HG02678 (cell line): ENCODE measurements at regions not wholly inside any gene's neighbourhood (a gene's known extent, or its start where the extent isn't known, plus 50 kb on each side); places are given as distances from the start of the nearest gene placed in this dataset.
"Not testable (repeated sequence)": the region's sequence is repeated elsewhere in the genome, so short reads cannot be mapped to it uniquely, and the experiment has no call there.

Source experiments
- ATAC-seq: cut with Tn5 transposase; IDR thresholded peaks from one replicate; pipeline ENCODE4 v1.9.1; 2021; ENCODE audit warnings: mild to moderate bottlenecking, moderate library complexity; ENCODE audit not compliant: unreplicated experiment

DNA sequence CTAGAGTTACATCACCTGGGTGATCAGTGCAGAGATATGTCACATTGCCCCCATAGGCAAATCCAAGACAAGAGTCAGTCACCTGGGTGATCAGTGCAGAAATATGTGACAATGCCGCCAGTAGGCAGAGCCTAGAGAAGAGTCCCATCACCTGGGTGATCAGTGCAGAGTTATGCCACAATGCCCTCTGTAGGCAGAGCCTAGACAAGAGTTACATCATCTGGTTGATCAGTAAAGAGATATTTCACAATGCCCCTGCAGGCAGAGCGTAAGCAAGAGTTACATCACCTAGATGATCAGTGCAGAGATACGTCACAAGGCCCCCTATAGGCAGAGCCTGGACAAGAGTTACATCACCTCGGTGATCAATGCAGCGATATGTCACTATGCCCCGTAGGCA, 63.3 kb upstream of the FRG2B start:
- not testable (repeated sequence) for ATAC-seq

GRCh38 chr10:133688441-133688912, 61.9 kb upstream of the FRG2B start:
- ATAC-seq, result peak; percentile 23

DNA sequence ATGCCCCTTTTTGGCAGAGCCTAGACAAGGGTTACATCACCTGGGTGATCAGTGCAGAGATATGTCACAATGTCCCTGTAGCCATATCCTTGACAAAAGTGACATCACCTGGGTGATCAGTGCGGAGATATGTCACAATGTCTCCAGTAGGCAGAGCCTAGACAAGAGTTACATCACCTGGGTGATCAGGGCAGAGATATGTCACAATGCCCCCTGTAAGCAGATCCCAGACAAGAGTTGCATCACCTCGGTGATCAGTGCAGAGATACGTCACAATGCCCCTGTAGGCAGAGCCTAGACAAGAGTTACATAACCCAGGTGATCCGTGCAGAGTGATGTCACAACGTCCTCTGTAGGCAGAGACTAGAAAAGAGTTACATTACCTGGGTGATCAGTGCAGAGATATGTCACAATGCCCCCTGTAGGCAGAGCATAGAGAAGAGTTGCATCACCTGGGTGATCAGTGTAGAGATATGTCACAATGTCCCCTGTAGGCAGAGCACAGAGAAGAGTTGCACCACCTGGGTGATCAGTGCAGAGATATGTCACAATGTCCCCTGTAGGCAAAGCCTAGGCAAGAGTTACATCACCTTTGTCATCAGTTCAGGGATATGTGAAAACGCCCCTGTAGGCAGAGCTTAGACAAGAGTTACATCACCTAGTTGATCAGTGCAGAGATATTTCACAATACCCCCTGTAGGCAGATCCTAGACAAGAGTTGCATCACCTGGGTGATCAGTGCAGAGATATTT, 61.3 kb upstream of the FRG2B start:
- peak; percentile 58 for ATAC-seq

DNA sequence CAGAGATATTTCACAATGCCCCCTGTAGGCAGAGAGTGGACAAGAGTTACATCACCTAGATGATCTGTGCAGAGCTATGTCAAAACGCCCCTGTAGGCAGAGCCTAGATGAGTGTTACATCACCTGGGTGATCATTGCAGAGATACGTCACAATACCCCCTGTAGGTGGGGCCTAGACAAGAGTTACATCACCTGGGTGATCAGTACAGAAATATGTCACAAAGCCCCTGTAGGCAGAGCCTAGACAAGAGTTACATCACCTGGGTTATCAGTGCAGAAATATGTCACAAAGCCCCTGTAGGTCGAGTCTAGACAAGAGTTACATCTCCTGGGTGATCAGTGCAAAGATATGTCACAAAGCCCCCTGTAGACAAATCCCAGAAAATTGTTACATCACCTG, 60.4 kb upstream of the FRG2B start:
- not testable (repeated sequence) for ATAC-seq
